ENCODE measurements at regions not wholly inside any gene's neighbourhood (a gene's known extent, or its start where the extent isn't known, plus 50 kb on each side); places are given as distances from the start of the nearest gene placed in this dataset.
"Not testable (repeated sequence)": the region's sequence is repeated elsewhere in the genome, so short reads cannot be mapped to it uniquely, and the experiment has no call there.

- H3K4me3 ChIP-seq (replicated peaks; ENCODE audit: low read depth, low read length): no peak overlapping the region
- no peak for TF ChIP-seq CTCF (IDR thresholded peaks at IDR 0.05; ENCODE audit: low read depth, low read length, missing control alignments)
- no peak for DNase-seq (ENCODE audit: extremely low read depth, low read depth)
Observed at GRCh38 chr16:86256995-86257394, 253.3 kb upstream of the FOXF1 start.

GRCh38 chr16:86257546-86257945, 252.8 kb upstream of the FOXF1 start:
- DNase-seq (ENCODE audit: extremely low read depth, low read depth): no peak
- no peak for TF ChIP-seq CTCF (IDR thresholded peaks at IDR 0.05; ENCODE audit: low read depth, low read length, missing control alignments)
- H3K4me3 ChIP-seq (replicated peaks; ENCODE audit: low read depth, low read length): no peak overlapping the region

GRCh38 chr16:86258713-86259112, 251.6 kb upstream of the FOXF1 start:
- H3K4me3 ChIP-seq (replicated peaks; ENCODE audit: low read depth, low read length): no peak overlapping the region
- DNase-seq (ENCODE audit: extremely low read depth, low read depth): no peak
- TF ChIP-seq CTCF (IDR thresholded peaks at IDR 0.05; ENCODE audit: low read depth, low read length, missing control alignments): no peak

GRCh38 chr16:86259499-86259898, 250.8 kb upstream of the FOXF1 start:
- no peak overlapping the region for H3K4me3 ChIP-seq (replicated peaks; ENCODE audit: low read depth, low read length)
- TF ChIP-seq CTCF (IDR thresholded peaks at IDR 0.05; ENCODE audit: low read depth, low read length, missing control alignments): no peak
- no peak for DNase-seq (ENCODE audit: extremely low read depth, low read depth)

DNA sequence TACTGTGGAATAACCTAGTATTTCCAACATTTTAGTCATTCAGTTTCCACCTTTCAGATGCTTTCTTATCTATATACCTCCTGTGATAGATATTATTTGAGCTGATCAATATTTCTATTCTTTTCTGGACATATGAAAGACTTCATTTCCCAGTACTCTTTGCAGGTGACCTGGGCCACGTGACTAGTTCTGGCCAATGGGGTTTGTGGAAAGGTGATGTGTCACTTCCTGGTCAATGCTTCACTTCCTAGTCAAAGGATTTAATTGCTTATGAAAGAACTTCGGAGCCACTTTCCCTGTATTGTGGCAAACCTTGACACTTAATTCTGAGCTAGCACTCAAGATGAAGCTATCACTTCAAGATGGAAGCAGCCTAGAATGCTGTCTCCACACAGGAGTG, 248.9 kb upstream of the FOXF1 start:
- no peak for DNase-seq (ENCODE audit: extremely low read depth, low read depth)
- no peak for TF ChIP-seq CTCF (IDR thresholded peaks at IDR 0.05; ENCODE audit: low read depth, low read length, missing control alignments)
- no peak overlapping the region for H3K4me3 ChIP-seq (replicated peaks; ENCODE audit: low read depth, low read length)

DNA sequence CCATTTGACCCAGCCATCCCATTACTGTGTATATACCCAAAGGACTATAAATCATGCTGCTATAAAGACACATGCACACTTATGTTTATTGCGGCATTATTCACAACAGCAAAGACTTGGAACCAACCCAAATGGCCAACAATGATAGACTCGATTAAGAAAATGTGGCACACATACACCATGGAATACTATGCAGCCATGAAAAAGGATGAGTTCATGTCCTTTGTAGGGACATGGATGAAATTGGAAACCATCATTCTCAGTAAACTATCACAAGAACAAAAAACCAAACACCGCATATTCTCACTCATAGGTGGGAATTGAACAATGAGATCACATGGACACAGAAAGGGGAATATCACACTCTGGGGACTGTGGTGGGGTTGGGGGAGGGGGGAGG, 242.7 kb upstream of the FOXF1 start:
- not testable (repeated sequence) for H3K4me3 ChIP-seq (replicated peaks; ENCODE audit: low read depth, low read length); DNase-seq (ENCODE audit: extremely low read depth, low read depth)

- no peak overlapping the region for H3K4me3 ChIP-seq (replicated peaks; ENCODE audit: low read depth, low read length)
- no peak for TF ChIP-seq CTCF (IDR thresholded peaks at IDR 0.05; ENCODE audit: low read depth, low read length, missing control alignments)
- DNase-seq (ENCODE audit: extremely low read depth, low read depth): no peak
Observed at GRCh38 chr16:86270696-86271095, 239.6 kb upstream of the FOXF1 start.
